Memory B cell (primary cell): ENCODE measurements at regions not wholly inside any gene's neighbourhood (a gene's known extent, or its start where the extent isn't known, plus 50 kb on each side); places are given as distances from the start of the nearest gene placed in this dataset.

Experiments
- ATAC-seq: fragments of 150-1000 bp; cut with Tn5 transposase; 2 replicates; pipeline ENCODE4 v1.10.0; 2021; ENCODE audit warnings: low read depth, mild to moderate bottlenecking, moderate library complexity
- DNase-seq, 2 donors: peaks; one replicate each; pipeline ENCODE4 v3.0.0; 2022; ENCODE audit warnings: low spot score in 2 of 2
- H3K27ac Mint-ChIP-seq: one replicate; pipeline ENCODE4 v1.8.0; 2022; ENCODE audit warnings: mild to moderate bottlenecking, moderate library complexity, mixed read lengths
- H3K27me3 Mint-ChIP-seq: one replicate; pipeline ENCODE4 v1.8.0; 2022; ENCODE audit warnings: mixed read lengths
- H3K36me3 Mint-ChIP-seq: one replicate; pipeline ENCODE4 v1.8.0; 2022; ENCODE audit warnings: mild to moderate bottlenecking, mixed read lengths
- H3K4me1 Mint-ChIP-seq: one replicate; pipeline ENCODE4 v1.8.0; 2022; ENCODE audit warnings: mixed read lengths
- H3K4me3 Mint-ChIP-seq: one replicate; pipeline ENCODE4 v1.8.0; 2022; ENCODE audit warnings: mild to moderate bottlenecking, moderate library complexity, mixed read lengths
- H3K9me3 Mint-ChIP-seq: one replicate; pipeline ENCODE4 v1.8.0; 2022; ENCODE audit warnings: mixed read lengths

DNA sequence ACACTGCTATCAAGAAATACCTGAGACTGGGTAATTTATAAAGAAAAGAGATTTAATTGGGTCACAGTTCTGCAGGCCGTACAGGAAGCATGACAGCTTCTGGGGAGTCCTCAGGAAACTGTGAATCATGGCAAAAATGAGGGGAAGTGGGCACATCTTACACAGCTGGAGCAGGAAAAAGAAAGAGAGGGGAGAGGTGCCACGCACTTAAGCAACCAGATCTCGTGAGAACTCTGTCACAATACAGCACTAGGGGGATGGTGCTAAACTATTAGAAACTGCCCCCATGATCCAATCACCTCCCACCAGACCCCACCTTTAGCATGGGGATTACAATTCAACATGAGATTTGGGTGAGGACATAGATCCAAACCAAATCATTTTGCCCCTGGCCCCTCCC lies 105.5 kb upstream of the CPLX2 start:
- H3K27me3 Mint-ChIP-seq, result peaks cover 10% of the 10 kb centered on the region
- peaks cover 3% of the 10 kb centered on the region for H3K36me3 Mint-ChIP-seq
- DNase-seq (no peak), ATAC-seq (no peak)
- no peak overlapping the region for H3K27ac Mint-ChIP-seq
- H3K4me3 Mint-ChIP-seq, result no peak overlapping the region
- H3K9me3 Mint-ChIP-seq, result peaks cover 9% of the 10 kb centered on the region
- no peaks in the 10 kb centered on the region for H3K4me1 Mint-ChIP-seq

DNA sequence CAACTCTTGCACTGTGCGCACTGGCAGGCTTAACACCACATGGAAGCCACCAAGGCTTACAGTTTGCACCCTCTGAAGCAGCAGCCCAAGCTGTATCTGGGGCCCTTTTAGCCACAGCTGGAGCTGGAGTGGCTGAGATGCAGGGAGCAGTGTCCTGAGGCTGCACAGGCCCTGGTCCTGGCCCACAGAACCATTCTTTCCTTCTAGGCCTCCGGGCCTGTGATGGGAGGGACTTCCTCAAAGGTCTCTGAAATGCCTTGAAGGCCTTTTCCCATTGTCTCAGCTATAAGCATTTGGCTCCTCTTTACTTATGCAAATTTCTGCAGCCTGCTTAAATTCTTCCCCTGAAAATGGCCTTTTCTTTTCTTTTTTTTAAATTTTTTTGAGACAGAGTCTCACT lies 104.4 kb upstream of the CPLX2 start:
- Mint-ChIP-seq H3K9me3 (peaks cover 9% of the 10 kb centered on the region), H3K27me3 (peaks cover 12% of the 10 kb centered on the region), H3K4me3 (no peak overlapping the region), H3K4me1 (no peaks in the 10 kb centered on the region), H3K36me3 (peaks cover 3% of the 10 kb centered on the region), H3K27ac (no peak overlapping the region)
- no peak for DNase-seq
- no peak for ATAC-seq

DNA sequence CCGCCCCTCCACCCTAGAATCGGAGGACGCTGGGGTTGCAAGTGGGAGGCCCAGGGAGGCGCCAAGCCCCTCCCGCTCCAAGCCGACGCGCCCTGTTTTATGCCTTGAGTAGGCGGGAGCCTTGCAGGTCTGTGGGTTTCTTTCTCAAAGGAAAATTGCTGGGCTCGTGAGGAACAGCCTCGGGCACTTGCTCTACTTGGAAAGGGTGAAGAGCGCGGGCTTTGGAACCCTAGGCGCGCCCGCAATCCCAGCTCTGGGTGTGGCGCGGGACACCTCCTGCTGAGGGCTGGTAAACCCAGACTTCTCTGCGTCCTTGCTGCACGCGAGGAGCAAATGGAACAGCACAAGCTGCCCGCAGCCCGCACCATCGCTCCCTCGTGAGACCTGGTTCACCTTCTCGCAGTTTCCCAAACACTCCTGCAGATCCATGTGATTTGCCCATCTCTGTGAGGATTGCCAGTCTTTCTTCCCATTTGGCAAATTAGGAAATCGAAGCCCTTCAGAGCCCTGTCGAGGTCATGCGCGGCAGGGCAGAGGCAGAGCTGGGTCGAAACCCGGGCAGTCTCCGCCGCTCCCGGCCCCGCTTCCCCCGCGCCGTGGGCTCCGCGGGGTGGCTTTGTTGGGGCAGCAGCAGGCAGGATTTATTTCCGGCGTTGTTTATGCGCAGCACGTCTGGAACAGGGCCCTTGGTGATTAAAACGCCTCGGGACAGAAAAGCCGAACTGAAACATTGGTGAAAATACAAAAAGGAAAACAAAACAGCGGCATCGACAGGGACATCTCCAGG lies 98.4 kb upstream of the CPLX2 start:
- H3K4me1 Mint-ChIP-seq, result no peaks in the 10 kb centered on the region
- no peak for DNase-seq
- H3K27me3 Mint-ChIP-seq, result peaks cover 14% of the 10 kb centered on the region
- H3K27ac Mint-ChIP-seq, result no peak overlapping the region
- peaks cover 2% of the 10 kb centered on the region for H3K9me3 Mint-ChIP-seq
- no peak for ATAC-seq
- H3K36me3 Mint-ChIP-seq, result no peaks in the 10 kb centered on the region
- no peak overlapping the region for H3K4me3 Mint-ChIP-seq

DNA sequence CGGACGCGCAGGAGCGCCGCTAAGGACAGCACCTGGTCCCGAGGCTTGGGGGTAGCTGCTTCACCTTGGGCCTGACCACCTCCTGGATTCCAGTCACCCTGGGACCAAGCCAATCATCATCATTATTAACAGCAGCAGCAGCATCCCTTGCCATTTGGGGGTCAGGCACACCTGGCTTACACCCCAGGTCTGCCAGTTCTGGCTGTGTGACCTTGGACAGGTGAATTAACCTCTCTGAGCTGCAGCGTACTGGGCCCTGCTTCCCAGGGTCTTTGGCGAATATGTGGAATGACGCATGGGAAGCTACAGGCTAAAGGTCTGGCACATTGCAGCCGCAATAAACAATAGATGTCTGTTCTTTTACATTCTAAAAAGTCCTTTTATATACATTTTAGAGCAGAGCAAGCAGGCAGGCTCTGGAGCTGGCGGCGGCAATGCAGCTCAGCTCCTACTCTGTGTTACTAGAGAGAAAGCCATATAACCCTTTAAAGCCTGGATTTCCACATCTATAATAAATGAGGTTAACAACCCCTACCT lies 97.8 kb upstream of the CPLX2 start:
- peaks cover 14% of the 10 kb centered on the region for H3K27me3 Mint-ChIP-seq

DNA sequence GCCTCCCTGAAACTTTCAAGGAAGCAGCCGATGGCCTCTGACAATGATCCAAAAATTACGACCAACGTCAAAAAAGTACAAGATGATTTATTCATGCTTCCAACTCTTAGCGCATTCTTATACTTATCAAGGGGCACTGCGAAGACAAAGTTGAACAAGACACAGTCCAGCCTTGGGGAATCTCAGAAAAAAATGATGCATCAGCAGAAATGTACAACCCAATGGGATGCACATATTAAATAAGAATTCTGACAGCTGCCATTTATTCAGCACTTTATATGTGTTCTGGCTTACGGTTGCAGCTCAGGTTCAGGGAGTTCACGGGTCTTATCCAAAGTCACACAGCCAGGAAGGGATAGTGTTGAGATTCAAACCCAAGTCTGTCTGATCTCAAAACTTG lies 96.0 kb upstream of the CPLX2 start:
- ATAC-seq (no peak), DNase-seq (no peak)
- Mint-ChIP-seq H3K27me3 (peaks cover 13% of the 10 kb centered on the region), H3K4me3 (no peak overlapping the region), H3K4me1 (no peaks in the 10 kb centered on the region), H3K27ac (no peak overlapping the region), H3K9me3 (no peaks in the 10 kb centered on the region), H3K36me3 (no peaks in the 10 kb centered on the region)

More for the DNA sequence above, 97.8 kb upstream of the CPLX2 start:
- Mint-ChIP-seq H3K27ac (no peak overlapping the region), H3K36me3 (no peaks in the 10 kb centered on the region), H3K9me3 (no peaks in the 10 kb centered on the region), H3K4me1 (no peaks in the 10 kb centered on the region), H3K4me3 (no peak overlapping the region)
- no peak for ATAC-seq
- no peak for DNase-seq

DNA sequence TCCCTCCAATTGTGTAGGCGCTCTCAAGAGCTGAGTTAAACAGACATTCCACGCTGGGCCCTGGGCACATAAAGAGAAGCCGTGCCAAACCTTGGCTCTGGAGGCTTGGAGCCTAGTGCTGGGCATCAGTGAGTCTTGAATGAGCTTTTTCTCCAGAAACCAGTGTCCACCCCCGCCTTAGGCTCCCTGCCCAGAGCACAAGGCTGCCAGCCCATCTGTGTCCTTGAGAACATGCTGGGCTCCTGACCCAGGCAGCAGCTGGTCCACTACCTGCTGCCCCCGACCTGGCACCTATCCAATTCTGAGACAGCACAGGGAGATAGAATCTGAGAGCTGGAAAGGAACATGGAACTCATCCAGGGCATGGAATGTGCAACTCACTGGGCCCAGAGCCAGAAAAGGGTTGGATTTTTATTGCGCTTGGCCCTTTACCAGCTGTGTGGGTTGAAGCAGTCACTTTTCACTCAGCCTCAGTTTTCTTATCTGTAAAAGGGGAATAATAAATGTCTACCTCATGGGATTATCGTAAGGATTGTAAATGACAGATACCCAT lies 92.4 kb upstream of the CPLX2 start:
- no peaks in the 10 kb centered on the region for H3K9me3 Mint-ChIP-seq
- H3K4me1 Mint-ChIP-seq, result no peaks in the 10 kb centered on the region
- no peak overlapping the region for H3K4me3 Mint-ChIP-seq
- H3K36me3 Mint-ChIP-seq, result no peaks in the 10 kb centered on the region
- DNase-seq, result no peak
- no peak for ATAC-seq
- no peak overlapping the region for H3K27ac Mint-ChIP-seq
- H3K27me3 Mint-ChIP-seq, result peaks cover 9% of the 10 kb centered on the region

DNA sequence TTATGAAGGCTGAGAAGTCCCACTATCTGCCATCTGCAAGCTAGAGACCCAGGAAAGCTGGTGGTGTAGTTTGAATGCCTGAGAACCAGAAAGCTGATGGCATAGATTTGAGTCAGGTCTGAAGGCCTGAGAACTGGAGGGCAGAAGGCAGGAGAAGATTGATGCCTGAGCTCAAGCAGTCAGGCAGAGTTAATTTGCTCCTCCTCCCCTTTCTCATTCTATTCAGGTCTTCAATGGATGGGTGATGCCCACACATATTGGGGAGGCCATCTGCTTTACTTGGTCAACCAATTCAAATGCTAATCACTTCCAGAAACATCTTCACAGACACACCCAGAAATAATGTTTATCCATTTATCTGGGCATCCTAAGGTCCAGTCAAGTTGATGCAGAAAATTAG lies 87.6 kb upstream of the CPLX2 start:
- no peaks in the 10 kb centered on the region for H3K4me1 Mint-ChIP-seq
- no peak overlapping the region for H3K27ac Mint-ChIP-seq
- ATAC-seq (no peak), DNase-seq (no peak)
- H3K27me3 Mint-ChIP-seq, result peaks cover 20% of the 10 kb centered on the region
- no peak overlapping the region for H3K4me3 Mint-ChIP-seq
- H3K36me3 Mint-ChIP-seq, result no peaks in the 10 kb centered on the region
- no peaks in the 10 kb centered on the region for H3K9me3 Mint-ChIP-seq

DNA sequence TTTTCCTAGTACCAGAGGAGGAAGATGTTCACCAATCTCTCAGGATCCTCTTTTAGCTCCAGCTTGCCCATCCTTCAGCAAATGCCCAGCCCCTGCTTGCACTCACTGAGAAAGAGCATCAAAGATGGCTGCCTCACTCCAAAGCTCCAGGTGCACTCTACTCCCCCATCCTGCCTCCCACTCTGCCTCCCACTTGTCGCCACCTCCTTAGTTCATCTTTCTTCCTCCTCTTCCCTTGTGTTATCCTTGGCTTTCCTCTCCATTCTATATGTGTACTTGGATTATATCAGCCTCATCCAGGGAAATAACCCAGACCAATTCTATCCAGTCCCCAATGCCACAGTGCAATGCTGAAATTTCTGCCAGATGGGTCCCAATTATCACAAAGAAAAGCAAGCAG lies 87.1 kb upstream of the CPLX2 start:
- DNase-seq, result no peak
- H3K4me3 Mint-ChIP-seq, result no peak overlapping the region
- no peaks in the 10 kb centered on the region for H3K36me3 Mint-ChIP-seq
- no peak for ATAC-seq
- no peak overlapping the region for H3K27ac Mint-ChIP-seq
- H3K9me3 Mint-ChIP-seq, result no peaks in the 10 kb centered on the region
- H3K27me3 Mint-ChIP-seq, result peaks cover 20% of the 10 kb centered on the region
- H3K4me1 Mint-ChIP-seq, result no peaks in the 10 kb centered on the region

DNA sequence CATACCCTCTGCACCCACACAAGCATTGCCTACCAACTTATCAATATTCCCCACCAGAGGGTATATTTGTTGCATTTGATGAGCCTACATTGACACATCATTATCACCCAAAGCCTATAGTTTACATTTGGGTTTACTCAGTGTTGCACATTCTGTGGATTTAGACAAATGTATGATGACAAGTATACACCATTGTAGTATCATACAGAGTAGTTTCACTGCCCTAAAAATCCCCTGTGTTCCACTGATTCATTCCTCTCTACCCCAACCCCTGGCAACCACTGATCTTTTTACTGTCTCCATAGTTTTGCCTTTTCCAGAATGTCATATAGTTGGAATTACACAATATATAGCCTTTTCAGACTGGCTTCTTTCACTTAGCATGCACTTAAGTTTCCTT lies 85.7 kb upstream of the CPLX2 start:
- Mint-ChIP-seq H3K9me3 (peaks cover 3% of the 10 kb centered on the region), H3K27ac (no peak overlapping the region), H3K27me3 (peaks cover 23% of the 10 kb centered on the region)

DNA sequence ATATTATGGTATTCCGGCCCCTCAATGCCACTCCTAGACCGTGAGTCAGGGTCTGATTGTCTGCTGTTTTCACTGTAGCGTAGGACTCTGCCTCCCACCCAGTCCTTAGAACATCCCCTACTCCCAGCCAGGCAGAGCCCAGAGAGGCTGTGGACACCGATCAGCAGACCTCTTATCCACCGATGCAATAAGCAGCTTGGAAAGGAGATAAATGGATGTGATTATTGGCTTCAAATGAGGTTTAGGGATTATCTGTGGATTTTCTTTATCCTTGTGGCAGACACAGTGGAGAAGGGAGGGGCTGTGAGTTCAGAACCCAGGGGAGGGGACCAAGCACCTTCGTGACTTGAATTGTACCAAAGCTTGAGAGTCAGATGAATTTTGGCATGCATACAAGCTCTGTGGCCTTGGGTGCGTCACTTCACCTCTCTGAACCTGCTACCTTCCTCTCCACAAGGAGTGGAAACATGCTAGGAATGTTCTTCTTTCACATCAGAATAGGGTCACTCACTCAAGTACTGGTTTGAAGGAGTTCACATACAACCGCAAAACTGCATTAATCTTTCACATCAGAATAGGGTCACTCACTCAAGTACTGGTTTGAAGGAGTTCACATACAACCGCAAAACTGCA lies 83.1 kb upstream of the CPLX2 start:
- Mint-ChIP-seq H3K27ac (no peak overlapping the region), H3K27me3 (peaks cover 28% of the 10 kb centered on the region)
- no peak for ATAC-seq

More for the DNA sequence above, 85.7 kb upstream of the CPLX2 start:
- no peaks in the 10 kb centered on the region for H3K4me1 Mint-ChIP-seq
- H3K4me3 Mint-ChIP-seq, result no peak overlapping the region
- H3K36me3 Mint-ChIP-seq, result no peaks in the 10 kb centered on the region
- DNase-seq (no peak), ATAC-seq (no peak)

DNA sequence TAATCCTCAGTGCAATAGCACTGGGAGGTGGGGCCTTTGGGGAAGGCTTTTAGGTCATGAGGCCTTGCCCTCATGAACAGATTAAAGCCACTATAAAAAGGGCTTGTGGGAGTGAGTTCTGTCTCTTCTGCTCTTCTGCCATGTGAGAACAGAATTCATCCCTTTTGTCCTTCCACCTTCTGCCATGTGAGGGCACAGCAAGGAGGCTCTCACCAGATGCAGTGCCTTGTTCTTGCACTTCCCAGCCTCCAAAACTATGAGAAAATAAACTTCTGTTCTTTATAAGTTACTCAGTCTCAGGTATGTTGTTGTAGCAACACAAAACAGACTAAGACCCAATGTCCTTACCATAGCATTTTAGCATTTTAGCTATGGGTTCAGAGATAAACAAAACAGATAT lies 81.7 kb upstream of the CPLX2 start:
- H3K4me3 Mint-ChIP-seq, result no peak overlapping the region
- H3K27me3 Mint-ChIP-seq, result peaks cover 34% of the 10 kb centered on the region
- no peak for DNase-seq
- no peak for ATAC-seq
- no peak overlapping the region for H3K27ac Mint-ChIP-seq
- H3K4me1 Mint-ChIP-seq, result no peaks in the 10 kb centered on the region
- peaks cover 8% of the 10 kb centered on the region for H3K9me3 Mint-ChIP-seq
- H3K36me3 Mint-ChIP-seq, result peaks cover 2% of the 10 kb centered on the region

More for the DNA sequence above, 83.1 kb upstream of the CPLX2 start:
- DNase-seq, result no peak
- Mint-ChIP-seq H3K36me3 (peaks cover 2% of the 10 kb centered on the region), H3K4me3 (no peak overlapping the region), H3K9me3 (peaks cover 6% of the 10 kb centered on the region), H3K4me1 (no peaks in the 10 kb centered on the region)

DNA sequence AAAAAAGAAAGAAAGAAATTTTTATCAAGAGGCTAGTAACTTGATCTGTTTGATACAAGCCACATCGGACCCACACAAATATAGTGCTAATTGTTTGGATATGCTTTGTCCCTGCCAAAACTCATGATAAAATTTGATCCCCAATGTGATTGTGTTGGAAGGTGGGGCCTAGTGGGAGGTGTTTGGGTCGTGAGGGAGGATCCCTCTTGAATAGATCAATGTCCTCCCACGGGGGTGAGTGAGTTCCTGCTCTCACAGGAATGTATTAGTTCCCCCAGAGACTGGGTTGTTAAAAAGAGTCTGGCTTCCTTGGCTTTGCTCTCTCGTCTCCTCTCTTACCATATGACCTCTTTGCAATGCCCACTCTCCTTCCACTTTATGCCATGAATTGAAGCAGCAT lies 80.6 kb upstream of the CPLX2 start:
- H3K4me3 Mint-ChIP-seq, result no peak overlapping the region
- peaks cover 11% of the 10 kb centered on the region for H3K9me3 Mint-ChIP-seq
- ATAC-seq (no peak), DNase-seq (no peak)
- no peak overlapping the region for H3K27ac Mint-ChIP-seq
- no peaks in the 10 kb centered on the region for H3K4me1 Mint-ChIP-seq
- H3K27me3 Mint-ChIP-seq, result peaks cover 38% of the 10 kb centered on the region
- H3K36me3 Mint-ChIP-seq, result peaks cover 2% of the 10 kb centered on the region

DNA sequence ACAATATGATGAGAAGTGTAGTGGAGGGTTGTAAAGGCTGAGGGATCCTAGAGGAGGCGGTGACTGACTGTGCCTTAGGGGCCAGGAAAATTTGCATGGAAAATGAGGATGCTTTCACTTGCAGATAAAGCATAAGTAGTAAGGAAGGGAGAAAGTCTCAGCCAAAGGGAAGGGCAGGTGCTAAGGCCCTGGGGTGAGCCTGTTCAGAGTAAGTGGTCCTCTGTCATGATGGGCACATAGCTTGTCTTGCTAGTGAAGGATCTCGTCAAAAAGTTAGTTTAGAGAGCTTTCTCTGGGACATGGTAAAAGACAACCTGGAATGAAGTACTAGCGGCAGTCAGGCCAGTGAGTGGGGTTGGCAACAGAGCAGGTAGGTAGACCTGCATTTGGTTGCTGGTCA lies 75.4 kb upstream of the CPLX2 start:
- Mint-ChIP-seq H3K27ac (no peak overlapping the region), H3K27me3 (peaks cover 41% of the 10 kb centered on the region), H3K9me3 (peaks cover 9% of the 10 kb centered on the region), H3K4me1 (peaks cover 10% of the 10 kb centered on the region), H3K36me3 (peaks cover 2% of the 10 kb centered on the region), H3K4me3 (no peak overlapping the region)
- ATAC-seq, result no peak
- DNase-seq, result no peak
